AG04449 (cell line): ENCODE measurements at regions not wholly inside any gene's neighbourhood (a gene's known extent, or its start where the extent isn't known, plus 50 kb on each side); places are given as distances from the start of the nearest gene placed in this dataset.
A peak's percentile ranks its signal among the peaks of the same experiment; 100 is the strongest.

Experiments used
- CTCF ChIA-PET: fragments of 350-600 bp; formaldehyde crosslinking; extraction: SDS; loops from one replicate; lab custom pipeline; 2021; ENCODE audit warnings: antibody characterized with exemption; lab: Yijun Ruan, JAX
- POLR2A ChIA-PET: fragments of 400-600, 350-600 bp; formaldehyde crosslinking; extraction: SDS; loops from one replicate; lab custom pipeline; 2020; ENCODE audit warnings: antibody characterized with exemption, inconsistent platforms; lab: Yijun Ruan, JAX
- DNase-seq: peaks from one replicate; pipeline ENCODE4 v3.0.0-alpha.2; 2010; ENCODE audit warnings: low read depth, low spot score
- H3K4me3 ChIP-seq: 2 replicates; pipeline ENCODE4 v1.5.1; 2011; ENCODE audit warnings: low read depth, mild to moderate bottlenecking, control low read depth, low read length
- CTCF ChIP-seq: IDR thresholded peaks from one replicate; pipeline ENCODE4 v1.5.1; 2011; ENCODE audit warnings: mild to moderate bottlenecking, moderate library complexity, low read length, control low read depth, inconsistent platforms; ENCODE audit not compliant: insufficient read depth; ENCODE audit errors: missing control alignments

- DNase-seq, result no peak
- no peak overlapping the region for H3K4me3 ChIP-seq
- TF ChIP-seq CTCF, result peak; percentile 84
- CTCF ChIA-PET, result interaction anchor here (0.9 to 7.9 kb wide), 16 partner anchors 8 to 278 kb away, joined by 3 to 163 read pairs (median 4); partner anchors contain the start of genes SCN2A and SCN3A
- POLR2A ChIA-PET, result no interaction called here
Measured at GRCh38 chr2:165015052-165015642, 59.8 kb upstream of the SLC38A11 start.

- ChIA-PET POLR2A (no interaction called here), CTCF (interaction anchor here (0.8 to 7.9 kb wide), 17 partner anchors 10 to 388 kb away, joined by 3 to 163 read pairs (median 4); partner anchors contain the start of gene SCN3A)
- no peak overlapping the region for H3K4me3 ChIP-seq
Measured at GRCh38 chr2:165013944-165014619, 58.8 kb upstream of the SLC38A11 start.

GRCh38 chr2:165011199-165011598 lies 55.9 kb upstream of the SLC38A11 start:
- ChIA-PET CTCF (interaction anchor here (1.3 to 1.5 kb wide), 2 partner anchors 19 to 193 kb away, joined by 5 to 10 read pairs; partner anchors contain the start of gene SCN3A), POLR2A (no interaction called here)
- DNase-seq, result no peak
- TF ChIP-seq CTCF, result no peak
- no peak overlapping the region for H3K4me3 ChIP-seq

More at GRCh38 chr2:165013944-165014619, 58.8 kb upstream of the SLC38A11 start:
- no peak for TF ChIP-seq CTCF
- DNase-seq, result no peak

DNA sequence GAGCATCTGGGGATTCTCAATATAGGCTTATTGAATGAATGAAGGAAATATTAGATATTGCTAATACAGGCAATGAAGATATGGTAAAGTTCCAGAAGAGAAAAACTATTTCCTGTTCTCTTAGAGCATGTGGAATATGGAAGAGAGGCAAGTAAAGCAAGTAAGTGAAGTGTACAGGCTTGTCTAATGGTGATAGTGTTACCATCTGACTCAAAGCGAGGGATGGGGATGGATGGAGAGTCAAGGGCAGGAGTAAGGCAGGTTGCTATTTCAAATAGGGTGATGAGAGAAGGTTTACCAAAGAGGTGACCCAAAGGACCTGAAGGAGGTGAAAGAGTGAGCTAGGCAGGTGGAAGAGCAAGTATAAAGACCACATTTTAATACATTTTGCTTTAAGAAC lies 55.2 kb upstream of the SLC38A11 start:
- ChIA-PET CTCF (interaction anchor here (1.3 to 1.5 kb wide), 2 partner anchors 19 to 193 kb away, joined by 5 to 10 read pairs; partner anchors contain the start of gene SCN3A), POLR2A (no interaction called here)
- no peak for TF ChIP-seq CTCF
- no peak for DNase-seq
- no peak overlapping the region for H3K4me3 ChIP-seq

- ChIA-PET CTCF (interaction anchor here (0.9 kb wide), 1 partner anchor 195 kb away, joined by 3 read pairs; no protein-coding TSS in a partner anchor), POLR2A (no interaction called here)
- no peak for DNase-seq
- no peak overlapping the region for H3K4me3 ChIP-seq
- no peak for TF ChIP-seq CTCF
Measured at GRCh38 chr2:165009466-165009865, 54.1 kb upstream of the SLC38A11 start.

- TF ChIP-seq CTCF, result no peak
- no peak for DNase-seq
- H3K4me3 ChIP-seq, result no peak overlapping the region
- CTCF ChIA-PET, result interaction anchor here (0.9 to 1.1 kb wide), 2 partner anchors 8 to 196 kb away, joined by 3 to 7 read pairs; no protein-coding TSS in a partner anchor
- POLR2A ChIA-PET, result no interaction called here
Measured at GRCh38 chr2:165008730-165009315, 53.5 kb upstream of the SLC38A11 start.
